ENCODE measurements at regions not wholly inside any gene's neighbourhood (a gene's known extent, or its start where the extent isn't known, plus 50 kb on each side); places are given as distances from the start of the nearest gene placed in this dataset.

DNA sequence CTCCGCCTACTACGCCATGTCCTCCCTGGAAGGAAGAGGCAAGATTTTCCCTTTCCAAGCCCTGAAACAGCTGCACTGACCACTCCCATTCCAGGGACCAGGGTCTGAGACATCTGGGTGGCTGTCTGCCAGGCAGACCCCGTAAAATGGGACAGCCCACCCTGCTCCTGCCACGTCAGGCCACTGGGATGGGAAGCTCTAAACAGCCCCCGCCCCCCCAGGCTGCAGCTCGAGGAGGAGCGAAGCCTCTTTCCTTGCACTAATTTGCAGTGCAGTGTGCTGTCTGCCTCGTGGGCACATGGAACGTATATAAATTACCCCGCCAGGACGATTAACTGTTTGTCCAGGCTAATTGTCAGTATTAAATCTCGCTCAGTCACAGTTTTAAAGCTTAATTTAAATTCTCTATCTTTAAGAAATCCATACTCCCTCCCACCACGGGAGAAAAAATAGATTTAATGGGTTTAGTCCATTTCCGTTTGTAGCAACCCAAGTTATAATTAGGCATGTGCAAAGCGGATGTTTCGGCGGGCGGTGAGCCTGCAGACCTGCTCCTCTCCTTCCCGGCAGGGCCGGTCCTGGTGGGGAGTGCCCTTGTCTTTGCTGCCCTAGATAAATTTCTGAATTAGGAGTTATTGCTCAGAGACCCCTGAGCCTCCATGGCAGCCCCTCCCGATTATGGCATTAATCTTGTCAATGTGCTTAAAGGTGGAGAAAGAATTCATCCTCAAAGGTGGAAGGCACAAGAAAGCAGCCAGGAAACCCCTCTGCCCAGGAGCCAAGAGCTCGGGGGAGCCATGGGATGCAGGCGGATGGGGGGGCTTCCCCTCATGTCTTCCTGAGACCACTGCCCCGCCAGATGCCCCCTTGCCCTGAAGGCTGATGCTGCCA, 268.0 kb upstream of the TNRC6C start:
- TF ChIP-seq, protein P1, sequence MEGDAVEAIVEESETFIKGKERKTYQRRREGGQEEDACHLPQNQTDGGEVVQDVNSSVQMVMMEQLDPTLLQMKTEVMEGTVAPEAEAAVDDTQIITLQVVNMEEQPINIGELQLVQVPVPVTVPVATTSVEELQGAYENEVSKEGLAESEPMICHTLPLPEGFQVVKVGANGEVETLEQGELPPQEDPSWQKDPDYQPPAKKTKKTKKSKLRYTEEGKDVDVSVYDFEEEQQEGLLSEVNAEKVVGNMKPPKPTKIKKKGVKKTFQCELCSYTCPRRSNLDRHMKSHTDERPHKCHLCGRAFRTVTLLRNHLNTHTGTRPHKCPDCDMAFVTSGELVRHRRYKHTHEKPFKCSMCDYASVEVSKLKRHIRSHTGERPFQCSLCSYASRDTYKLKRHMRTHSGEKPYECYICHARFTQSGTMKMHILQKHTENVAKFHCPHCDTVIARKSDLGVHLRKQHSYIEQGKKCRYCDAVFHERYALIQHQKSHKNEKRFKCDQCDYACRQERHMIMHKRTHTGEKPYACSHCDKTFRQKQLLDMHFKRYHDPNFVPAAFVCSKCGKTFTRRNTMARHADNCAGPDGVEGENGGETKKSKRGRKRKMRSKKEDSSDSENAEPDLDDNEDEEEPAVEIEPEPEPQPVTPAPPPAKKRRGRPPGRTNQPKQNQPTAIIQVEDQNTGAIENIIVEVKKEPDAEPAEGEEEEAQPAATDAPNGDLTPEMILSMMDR (IDR thresholded peaks at IDR 0.05; ENCODE audit: low read depth, low read length), result no peak
- no peak for DNase-seq (ENCODE audit: extremely low read depth, low read depth)

DNA sequence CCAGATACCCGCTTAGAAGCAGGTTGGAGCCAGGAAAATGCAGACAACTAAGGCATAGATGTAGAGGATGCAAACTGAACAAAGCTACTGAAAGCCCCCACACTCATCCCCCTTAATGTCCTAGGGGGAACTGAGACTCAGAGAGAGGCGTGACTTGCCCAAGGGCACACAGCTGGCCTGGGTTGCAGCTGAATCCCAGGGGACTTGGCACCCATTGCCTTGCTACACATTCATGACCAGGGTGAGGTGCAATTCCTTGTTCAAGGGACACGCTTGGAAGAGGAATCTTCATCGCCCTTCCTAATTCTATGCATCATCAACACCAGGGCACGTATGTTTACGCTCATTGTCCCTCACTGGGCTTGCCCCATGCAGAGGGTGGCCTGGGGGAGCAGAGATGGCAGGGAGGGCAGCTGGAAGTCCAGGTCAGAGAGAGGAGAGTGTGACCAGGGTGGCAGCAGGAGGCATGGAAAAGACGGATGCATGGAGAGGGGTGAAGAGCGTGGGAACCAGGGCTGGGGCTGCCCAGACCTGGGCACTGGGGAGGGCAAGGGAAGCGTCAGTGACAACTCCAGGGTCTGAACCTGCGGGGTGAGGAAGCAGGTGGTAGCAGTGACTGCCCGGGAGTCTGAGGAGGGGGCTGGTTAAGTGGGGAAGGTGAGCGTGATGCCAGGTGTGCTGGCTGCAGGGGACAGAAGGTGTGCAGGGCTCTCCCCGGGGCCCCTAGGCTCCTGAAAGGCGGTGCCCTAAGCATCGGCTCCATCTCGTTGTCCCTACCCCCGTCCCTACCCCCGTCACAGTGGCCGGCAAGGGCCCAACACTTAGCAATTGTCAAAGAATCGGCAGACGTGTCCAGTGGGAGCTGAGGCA, 267.1 kb upstream of the TNRC6C start:
- DNase-seq (ENCODE audit: extremely low read depth, low read depth), result no peak
- TF ChIP-seq, protein P1 (IDR thresholded peaks at IDR 0.05; ENCODE audit: low read depth, low read length), result no peak

DNA sequence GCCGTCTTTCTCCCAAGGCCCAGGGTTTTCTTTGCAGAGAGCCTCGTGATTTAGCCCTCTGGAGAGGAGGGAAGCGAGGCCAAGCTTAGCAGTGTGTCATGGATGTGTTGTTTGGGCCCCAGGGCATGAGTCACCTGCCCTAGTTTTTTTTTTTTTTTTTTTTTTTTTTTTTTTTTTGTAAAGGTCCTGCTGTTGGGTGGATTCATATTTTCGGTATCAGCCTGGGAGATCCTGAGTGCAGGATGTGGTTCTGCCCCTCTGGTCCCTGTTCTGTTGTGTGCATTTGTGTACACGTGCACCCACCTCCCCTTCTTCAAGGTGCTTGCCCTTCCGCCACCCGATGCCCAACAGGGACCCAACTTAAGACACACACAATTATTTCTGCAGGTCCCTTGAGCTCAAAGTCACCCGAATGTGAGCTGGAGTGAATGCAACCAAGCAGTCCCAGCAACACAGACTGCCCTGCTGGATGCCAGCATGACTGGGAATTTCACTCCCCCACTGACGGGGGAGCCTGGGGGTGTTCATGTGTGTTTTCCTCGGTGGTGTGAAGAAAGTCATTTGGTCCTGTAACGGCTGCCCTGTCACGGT, 265.8 kb upstream of the TNRC6C start:
- TF ChIP-seq, protein P1 (IDR thresholded peaks at IDR 0.05; ENCODE audit: low read depth, low read length), result no peak
- DNase-seq (ENCODE audit: extremely low read depth, low read depth), result no peak

DNA sequence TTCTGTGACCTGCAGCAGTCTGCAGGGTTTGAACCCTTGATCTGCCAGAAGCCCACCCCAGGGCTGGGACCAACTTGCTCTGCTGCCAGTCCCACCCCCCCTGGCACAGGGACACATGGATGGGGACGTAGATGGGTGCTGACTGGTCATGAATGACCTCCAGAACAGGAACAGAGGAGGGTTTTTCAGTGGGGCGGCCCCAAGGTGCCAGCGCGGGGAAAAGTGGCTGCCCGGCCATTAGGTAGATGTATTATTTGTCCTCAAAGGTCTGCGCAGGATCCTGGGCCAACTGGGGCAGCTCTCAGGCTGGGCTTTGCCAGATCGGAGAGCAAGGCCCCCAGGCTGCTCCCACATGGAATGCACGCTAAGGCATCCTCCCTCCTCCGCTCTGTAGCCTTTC, 265.2 kb upstream of the TNRC6C start:
- TF ChIP-seq, protein P1 (IDR thresholded peaks at IDR 0.05; ENCODE audit: low read depth, low read length), result no peak
- DNase-seq (ENCODE audit: extremely low read depth, low read depth), result no peak

DNA sequence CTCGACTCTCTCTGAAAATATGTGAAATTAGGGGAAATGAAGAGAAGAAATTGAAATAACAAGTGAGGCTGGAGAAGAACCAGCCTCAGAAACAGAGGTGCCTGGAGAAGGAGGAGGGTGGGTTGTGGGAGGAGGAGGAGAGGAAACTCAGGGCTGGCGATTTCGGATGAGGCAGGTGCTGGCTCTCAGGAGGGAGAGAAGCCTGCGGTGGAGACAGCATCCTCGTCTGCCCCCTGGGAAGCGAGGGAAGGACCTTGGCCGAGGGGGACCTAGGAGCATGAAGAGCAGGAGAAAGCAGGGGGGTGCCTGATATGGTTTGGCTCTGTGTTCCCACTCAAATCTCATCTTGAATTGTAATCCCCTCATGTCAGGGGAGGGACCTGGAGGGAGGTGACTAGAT, 264.7 kb upstream of the TNRC6C start:
- no peak for DNase-seq (ENCODE audit: extremely low read depth, low read depth)
- TF ChIP-seq, protein P1 (IDR thresholded peaks at IDR 0.05; ENCODE audit: low read depth, low read length), result no peak

DNA sequence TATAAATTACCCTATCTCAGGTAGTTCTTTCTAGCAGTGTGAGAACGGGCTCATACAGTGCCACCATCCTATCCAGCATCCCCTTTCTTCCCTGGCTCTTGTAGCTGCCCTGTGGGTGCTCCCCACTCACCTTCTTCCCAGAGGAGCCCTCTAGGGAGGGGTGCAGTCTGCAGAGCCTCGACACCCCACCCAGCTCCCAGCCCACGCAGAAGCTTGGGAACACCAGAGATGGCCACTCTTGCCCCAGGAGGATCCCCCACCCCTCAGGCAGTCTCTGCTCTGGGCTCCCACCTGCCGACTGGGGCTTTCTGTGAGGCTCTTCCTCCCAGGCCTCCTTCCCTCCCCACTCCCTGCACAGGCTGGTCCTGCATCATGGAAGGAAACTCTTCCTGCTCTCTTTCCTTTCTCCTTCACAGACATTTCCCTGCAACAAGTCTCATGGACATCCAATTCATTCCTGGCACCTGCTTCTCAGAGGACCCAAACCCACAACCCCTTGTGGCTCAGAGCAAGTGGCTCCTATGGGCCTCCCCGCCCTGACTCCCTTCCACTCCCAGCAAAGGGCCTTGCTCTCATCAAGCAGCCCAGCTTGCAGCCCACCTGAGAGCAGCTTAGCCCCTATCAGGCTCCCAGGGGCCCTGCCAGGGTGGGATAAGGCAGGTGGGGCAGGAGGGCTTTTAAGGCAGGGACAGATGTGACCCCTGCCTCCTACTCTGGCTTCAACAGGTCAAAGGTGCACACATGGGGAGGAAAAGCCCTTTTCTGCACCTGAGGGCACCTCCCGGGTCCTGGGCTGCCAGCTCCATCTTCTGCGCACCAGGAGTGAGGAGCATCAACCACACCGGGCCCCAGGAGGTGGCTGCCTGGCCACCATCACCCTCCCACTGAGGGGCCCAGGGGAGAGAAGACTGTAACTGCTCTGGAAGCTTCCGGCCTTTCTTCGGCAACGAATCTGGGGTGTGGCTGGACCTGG, 263.8 kb upstream of the TNRC6C start:
- TF ChIP-seq, protein P1 (IDR thresholded peaks at IDR 0.05; ENCODE audit: low read depth, low read length), result no peak
- DNase-seq (ENCODE audit: extremely low read depth, low read depth), result no peak

All from AG09319 (cell line).